Liver (tissue), 8 donors: ENCODE measurements at regions not wholly inside any gene's neighbourhood (a gene's known extent, or its start where the extent isn't known, plus 50 kb on each side); places are given as distances from the start of the nearest gene placed in this dataset.

Source experiments
- DNase-seq: peaks from one replicate; pipeline ENCODE4 v3.0.0-alpha.2; 2017; ENCODE audit warnings: low spot score
- H3K27ac ChIP-seq, 2 donors: one replicate each; pipeline ENCODE4 v1.7.0; 2013; ENCODE audit warnings: inconsistent platforms in 2 of 2, low read length in 2 of 2, control low read depth in 1 of 2, low read depth in 1 of 2, mild to moderate bottlenecking in 1 of 2
- H3K27me3 ChIP-seq, 4 donors: one replicate each; pipeline versions ENCODE4 v1.6.1 to v1.7.0; 2013; ENCODE audit warnings: low read length in 3 of 4, inconsistent platforms in 1 of 4, mild to moderate bottlenecking in 1 of 4, moderate library complexity in 1 of 4; ENCODE audit not compliant: control insufficient read depth in 4 of 4, insufficient read depth in 4 of 4
- H3K36me3 ChIP-seq, 4 donors: one replicate each; pipeline versions ENCODE4 v1.6.1 to v1.7.0; 2013; ENCODE audit warnings: low read length in 3 of 4, mild to moderate bottlenecking in 3 of 4, low read depth in 1 of 4, moderate library complexity in 1 of 4; ENCODE audit not compliant: control insufficient read depth in 4 of 4, insufficient read depth in 3 of 4
- H3K4me1 ChIP-seq, 4 donors: one replicate each; pipeline versions ENCODE4 v1.6.1 to v1.7.0; 2013; ENCODE audit warnings: low read length in 3 of 4, mild to moderate bottlenecking in 3 of 4, moderate library complexity in 1 of 4; ENCODE audit not compliant: control insufficient read depth in 4 of 4, insufficient read depth in 4 of 4
- H3K4me3 ChIP-seq, 3 donors: one replicate each; pipeline versions ENCODE4 v1.6.1 to v1.7.0; 2013; ENCODE audit warnings: low read length in 3 of 3, control low read depth in 1 of 3, low read depth in 1 of 3, mild to moderate bottlenecking in 1 of 3
- H3K9ac ChIP-seq, 2 donors: one replicate each; pipeline ENCODE4 v1.7.0; 2013; ENCODE audit warnings: low read length in 2 of 2, mild to moderate bottlenecking in 2 of 2, moderate library complexity in 2 of 2, control low read depth in 1 of 2, low read depth in 1 of 2
- H3K9me3 ChIP-seq, 4 donors: one replicate each; pipeline versions ENCODE4 v1.6.1 to v1.7.0; 2013; ENCODE audit warnings: low read length in 3 of 4; ENCODE audit not compliant: control insufficient read depth in 4 of 4
- EGR1 ChIP-seq, 2 donors: IDR thresholded peaks; 2 replicates each; pipeline ENCODE4 v1.6.1; 2016 to 2018; ENCODE audit warnings: antibody characterized with exemption in 2 of 2, low read depth in 2 of 2
- FOXA2 ChIP-seq: IDR thresholded peaks from 2 replicates; pipeline ENCODE4 v1.6.1; 2016; ENCODE audit warnings: antibody characterized with exemption
- HNF4A ChIP-seq, 2 donors: conservative IDR thresholded peaks; 2 replicates each; pipeline ENCODE4 v1.6.1; 2016; ENCODE audit warnings: antibody characterized with exemption in 2 of 2, mild to moderate bottlenecking in 2 of 2
- JUND ChIP-seq, 2 donors: IDR thresholded peaks; 2 replicates each; pipeline ENCODE4 v1.6.1; 2016; ENCODE audit warnings: antibody characterized with exemption in 2 of 2
- NR2F2 ChIP-seq: IDR thresholded peaks from 2 replicates; pipeline ENCODE4 v1.6.1; 2016; ENCODE audit warnings: antibody characterized with exemption
- REST ChIP-seq: IDR thresholded peaks from 2 replicates; pipeline ENCODE4 v1.6.1; 2016; ENCODE audit warnings: antibody characterized with exemption, mild to moderate bottlenecking
- SP1 ChIP-seq: IDR thresholded peaks from 2 replicates; pipeline ENCODE4 v1.6.1; 2018; ENCODE audit warnings: antibody characterized with exemption, mild to moderate bottlenecking
- YY1 ChIP-seq: IDR thresholded peaks from 2 replicates; pipeline ENCODE4 v1.6.1; 2016; ENCODE audit warnings: antibody characterized with exemption, mild to moderate bottlenecking
- WGBS: extraction: QIAGEN DNeasy Blood & Tissue Kit; methylation state at CpG from one replicate; pipeline ENCODE4 v1.1.7; 2013; 5-methylcytosine and 5-hydroxymethylcytosine counted together
- TF ChIP-seq, protein P1 (sequence below): fragments of 150-350 bp; IDR thresholded peaks from 2 replicates; pipeline ENCODE4 v1.5.1; 2017; ENCODE audit warnings: improper control_type of control experiment, low read depth, low read length; ENCODE audit not compliant: missing input control
- TF ChIP-seq, protein P2 (sequence below): IDR thresholded peaks from 2 replicates; pipeline ENCODE4 v1.6.1; 2016; ENCODE audit warnings: antibody characterized with exemption
- TF ChIP-seq, protein P3 (sequence below): IDR thresholded peaks from 2 replicates; pipeline ENCODE4 v1.6.1; 2016; ENCODE audit warnings: antibody characterized with exemption
- donor health status: healthy.
- donor health status: healthy.
- donor health status: healthy.
- donor health status: healthy.
- donor health status: healthy.

GRCh38 chr18:22728016-22728415, 205.1 kb upstream of the RBBP8 start:
- H3K36me3 ChIP-seq: no peaks in the 10 kb centered on the region
- H3K4me3 ChIP-seq: no peak overlapping the region
- no peaks in the 10 kb centered on the region for H3K27me3 ChIP-seq
- peak; percentile 57 to 62 for TF ChIP-seq HNF4A (conservative IDR thresholded peaks at IDR 0.05)
- TF ChIP-seq FOXA2: no peak
- no peak for TF ChIP-seq NR2F2
- TF ChIP-seq JUND (IDR thresholded peaks at IDR 0.05): peak in 1 of 2 donors; percentile 14
- TF ChIP-seq, protein P1, sequence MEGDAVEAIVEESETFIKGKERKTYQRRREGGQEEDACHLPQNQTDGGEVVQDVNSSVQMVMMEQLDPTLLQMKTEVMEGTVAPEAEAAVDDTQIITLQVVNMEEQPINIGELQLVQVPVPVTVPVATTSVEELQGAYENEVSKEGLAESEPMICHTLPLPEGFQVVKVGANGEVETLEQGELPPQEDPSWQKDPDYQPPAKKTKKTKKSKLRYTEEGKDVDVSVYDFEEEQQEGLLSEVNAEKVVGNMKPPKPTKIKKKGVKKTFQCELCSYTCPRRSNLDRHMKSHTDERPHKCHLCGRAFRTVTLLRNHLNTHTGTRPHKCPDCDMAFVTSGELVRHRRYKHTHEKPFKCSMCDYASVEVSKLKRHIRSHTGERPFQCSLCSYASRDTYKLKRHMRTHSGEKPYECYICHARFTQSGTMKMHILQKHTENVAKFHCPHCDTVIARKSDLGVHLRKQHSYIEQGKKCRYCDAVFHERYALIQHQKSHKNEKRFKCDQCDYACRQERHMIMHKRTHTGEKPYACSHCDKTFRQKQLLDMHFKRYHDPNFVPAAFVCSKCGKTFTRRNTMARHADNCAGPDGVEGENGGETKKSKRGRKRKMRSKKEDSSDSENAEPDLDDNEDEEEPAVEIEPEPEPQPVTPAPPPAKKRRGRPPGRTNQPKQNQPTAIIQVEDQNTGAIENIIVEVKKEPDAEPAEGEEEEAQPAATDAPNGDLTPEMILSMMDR: no peak
- no peak for TF ChIP-seq REST
- no peak for DNase-seq
- H3K4me1 ChIP-seq: peaks cover 3 to 13% (median 7%) of the 10 kb centered on the region in 4 donors
- H3K27ac ChIP-seq: no peak overlapping the region
- no peaks in the 10 kb centered on the region for H3K9me3 ChIP-seq
- no peak overlapping the region for H3K9ac ChIP-seq

GRCh38 chr18:22728481-22729105, 204.5 kb upstream of the RBBP8 start:
- no peaks in the 10 kb centered on the region for H3K36me3 ChIP-seq
- no peaks in the 10 kb centered on the region for H3K27me3 ChIP-seq
- H3K9me3 ChIP-seq: no peaks in the 10 kb centered on the region
- DNase-seq: no peak
- H3K9ac ChIP-seq: no peak overlapping the region
- TF ChIP-seq SP1 (no peak), YY1 (no peak), EGR1 (IDR thresholded peaks at IDR 0.05; ENCODE audit: low read depth in 2 of 2) (no peak)
- TF ChIP-seq, protein P2, sequence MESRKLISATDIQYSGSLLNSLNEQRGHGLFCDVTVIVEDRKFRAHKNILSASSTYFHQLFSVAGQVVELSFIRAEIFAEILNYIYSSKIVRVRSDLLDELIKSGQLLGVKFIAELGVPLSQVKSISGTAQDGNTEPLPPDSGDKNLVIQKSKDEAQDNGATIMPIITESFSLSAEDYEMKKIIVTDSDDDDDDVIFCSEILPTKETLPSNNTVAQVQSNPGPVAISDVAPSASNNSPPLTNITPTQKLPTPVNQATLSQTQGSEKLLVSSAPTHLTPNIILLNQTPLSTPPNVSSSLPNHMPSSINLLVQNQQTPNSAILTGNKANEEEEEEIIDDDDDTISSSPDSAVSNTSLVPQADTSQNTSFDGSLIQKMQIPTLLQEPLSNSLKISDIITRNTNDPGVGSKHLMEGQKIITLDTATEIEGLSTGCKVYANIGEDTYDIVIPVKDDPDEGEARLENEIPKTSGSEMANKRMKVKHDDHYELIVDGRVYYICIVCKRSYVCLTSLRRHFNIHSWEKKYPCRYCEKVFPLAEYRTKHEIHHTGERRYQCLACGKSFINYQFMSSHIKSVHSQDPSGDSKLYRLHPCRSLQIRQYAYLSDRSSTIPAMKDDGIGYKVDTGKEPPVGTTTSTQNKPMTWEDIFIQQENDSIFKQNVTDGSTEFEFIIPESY: no peak
- TF ChIP-seq, protein P3, sequence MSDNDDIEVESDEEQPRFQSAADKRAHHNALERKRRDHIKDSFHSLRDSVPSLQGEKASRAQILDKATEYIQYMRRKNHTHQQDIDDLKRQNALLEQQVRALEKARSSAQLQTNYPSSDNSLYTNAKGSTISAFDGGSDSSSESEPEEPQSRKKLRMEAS: no peak
- H3K4me3 ChIP-seq: no peak overlapping the region
- 27% methylated on average over 1 of the region's 1 CpG for WGBS
- no peak overlapping the region for H3K27ac ChIP-seq
- peaks cover 3 to 13% (median 7%) of the 10 kb centered on the region in 4 donors for H3K4me1 ChIP-seq
